ENCODE measurements at regions not wholly inside any gene's neighbourhood (a gene's known extent, or its start where the extent isn't known, plus 50 kb on each side); places are given as distances from the start of the nearest gene placed in this dataset.

DNA sequence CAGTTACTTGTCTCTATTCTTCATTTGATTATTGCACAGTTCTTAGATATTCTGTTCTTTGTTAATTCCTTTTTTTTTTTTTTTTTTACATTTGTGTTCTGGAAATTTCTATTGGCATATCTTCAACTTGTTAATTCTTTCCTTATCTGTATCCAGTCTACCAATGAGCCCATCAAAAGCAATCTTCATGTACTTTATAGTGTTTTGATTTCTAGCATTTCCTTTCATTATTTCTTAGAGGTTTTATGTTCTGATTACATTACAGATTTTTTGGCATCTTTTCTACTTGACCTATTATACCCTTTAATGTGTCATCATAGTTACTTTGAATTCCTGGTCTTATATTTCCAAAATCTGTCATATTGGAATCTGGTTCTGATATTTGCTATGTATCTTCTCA is 2194.8 kb downstream of the PCDH9 start:
- TF ChIP-seq POLR2A (IDR thresholded peaks at IDR 0.05) (no peak), CTCF (IDR thresholded peaks at IDR 0.05) (no peak)

All from prostate gland (tissue), 2 donors.